NCI-H524 (cell line): ENCODE measurements at regions not wholly inside any gene's neighbourhood (a gene's known extent, or its start where the extent isn't known, plus 50 kb on each side); places are given as distances from the start of the nearest gene placed in this dataset.
"Not testable (repeated sequence)": the region's sequence is repeated elsewhere in the genome, so short reads cannot be mapped to it uniquely, and the experiment has no call there.

Source experiments
- DNase-seq, 2 experiments: peaks; one replicate each; lab custom pipeline; 2025; lab: John Stamatoyannopoulos, UW

- DNase-seq: no peak
Measured at GRCh38 chr4:57418133-57418532, 307.9 kb upstream of the IGFBP7 start.

GRCh38 chr4:57412259-57413054, 302.3 kb upstream of the IGFBP7 start:
- peak in 1 of 2 experiments; percentile 89 for DNase-seq

- no peak for DNase-seq
Measured at GRCh38 chr4:57410331-57411052, 300.3 kb upstream of the IGFBP7 start.

- DNase-seq: no peak
Measured at GRCh38 chr4:57405359-57405758, 295.2 kb upstream of the IGFBP7 start.

GRCh38 chr4:57404483-57404882, 294.3 kb upstream of the IGFBP7 start:
- no peak for DNase-seq

GRCh38 chr4:57403591-57403990, 293.4 kb upstream of the IGFBP7 start:
- DNase-seq: no peak

GRCh38 chr4:57401586-57401985, 291.4 kb upstream of the IGFBP7 start:
- DNase-seq: no peak

GRCh38 chr4:57378766-57379165, 268.6 kb upstream of the IGFBP7 start:
- DNase-seq: no peak

GRCh38 chr4:57374866-57375595, 264.8 kb upstream of the IGFBP7 start:
- DNase-seq: no peak

- DNase-seq: no peak
Measured at GRCh38 chr4:57373991-57374390, 263.8 kb upstream of the IGFBP7 start.

GRCh38 chr4:57371671-57372070, 261.5 kb upstream of the IGFBP7 start:
- DNase-seq: no peak

GRCh38 chr4:57370691-57371090, 260.5 kb upstream of the IGFBP7 start:
- no peak for DNase-seq

- DNase-seq: no peak
Measured at GRCh38 chr4:57369446-57369845, 259.3 kb upstream of the IGFBP7 start.

GRCh38 chr4:57364255-57364654, 254.1 kb upstream of the IGFBP7 start:
- no peak for DNase-seq

GRCh38 chr4:57363346-57363745, 253.2 kb upstream of the IGFBP7 start:
- DNase-seq: no peak

- no peak for DNase-seq
Measured at GRCh38 chr4:57360681-57361080, 250.5 kb upstream of the IGFBP7 start.

- no peak for DNase-seq
Measured at GRCh38 chr4:57355101-57355665, 245.0 kb upstream of the IGFBP7 start.

- no peak for DNase-seq
Measured at GRCh38 chr4:57351731-57352130, 241.5 kb upstream of the IGFBP7 start.

GRCh38 chr4:57344296-57344695, 234.1 kb upstream of the IGFBP7 start:
- DNase-seq: no peak

- no peak for DNase-seq
Measured at GRCh38 chr4:57342411-57342810, 232.2 kb upstream of the IGFBP7 start.

- DNase-seq: not testable (repeated sequence)
Measured at GRCh38 chr4:57338861-57339260, 228.7 kb upstream of the IGFBP7 start.

- no peak for DNase-seq
Measured at GRCh38 chr4:57333684-57334083, 223.5 kb upstream of the IGFBP7 start.
